HG03457 (cell line): ENCODE measurements at regions not wholly inside any gene's neighbourhood (a gene's known extent, or its start where the extent isn't known, plus 50 kb on each side); places are given as distances from the start of the nearest gene placed in this dataset.

Experiments used
- ATAC-seq: cut with Tn5 transposase; IDR thresholded peaks from one replicate; pipeline ENCODE4 v1.9.1; 2021; ENCODE audit warnings: moderate number of reproducible peaks; ENCODE audit not compliant: unreplicated experiment

- no peak for ATAC-seq
These were observed 224.0 kb upstream of the GMDS start for GRCh38 chr6:2469428-2469827.

- ATAC-seq, result no peak
These were observed 223.2 kb upstream of the GMDS start for GRCh38 chr6:2468601-2468955.

GRCh38 chr6:2467929-2468600, 222.7 kb upstream of the GMDS start:
- no peak for ATAC-seq

- ATAC-seq, result no peak
These were observed 219.9 kb upstream of the GMDS start for GRCh38 chr6:2465336-2465735.

GRCh38 chr6:2464641-2465040, 219.2 kb upstream of the GMDS start:
- no peak for ATAC-seq

- ATAC-seq, result no peak
These were observed 217.4 kb upstream of the GMDS start for GRCh38 chr6:2462831-2463230.

GRCh38 chr6:2460216-2460745, 214.9 kb upstream of the GMDS start:
- ATAC-seq, result no peak

- ATAC-seq, result no peak
These were observed 208.8 kb upstream of the GMDS start for GRCh38 chr6:2454180-2454579.

- ATAC-seq, result no peak
These were observed 205.1 kb upstream of the GMDS start for GRCh38 chr6:2450546-2450945.

- ATAC-seq, result no peak
These were observed 204.2 kb upstream of the GMDS start for GRCh38 chr6:2449572-2449940.

- no peak for ATAC-seq
These were observed 203.6 kb upstream of the GMDS start for GRCh38 chr6:2448826-2449571.

GRCh38 chr6:2447931-2448330, 202.5 kb upstream of the GMDS start:
- ATAC-seq, result no peak

- ATAC-seq, result no peak
These were observed 202.0 kb upstream of the GMDS start for GRCh38 chr6:2447318-2447920.

- ATAC-seq, result no peak
These were observed 196.4 kb upstream of the GMDS start for GRCh38 chr6:2441601-2442475.

GRCh38 chr6:2440516-2440915, 195.1 kb upstream of the GMDS start:
- no peak for ATAC-seq

- ATAC-seq, result no peak
These were observed 194.2 kb upstream of the GMDS start for GRCh38 chr6:2439632-2440031.

GRCh38 chr6:2439082-2439481, 193.7 kb upstream of the GMDS start:
- no peak for ATAC-seq

GRCh38 chr6:2436410-2437154, 191.2 kb upstream of the GMDS start:
- no peak for ATAC-seq

GRCh38 chr6:2435323-2435722, 189.9 kb upstream of the GMDS start:
- ATAC-seq, result no peak

GRCh38 chr6:2434912-2435311, 189.5 kb upstream of the GMDS start:
- no peak for ATAC-seq
